ENCODE measurements at regions not wholly inside any gene's neighbourhood (a gene's known extent, or its start where the extent isn't known, plus 50 kb on each side); places are given as distances from the start of the nearest gene placed in this dataset.

DNA sequence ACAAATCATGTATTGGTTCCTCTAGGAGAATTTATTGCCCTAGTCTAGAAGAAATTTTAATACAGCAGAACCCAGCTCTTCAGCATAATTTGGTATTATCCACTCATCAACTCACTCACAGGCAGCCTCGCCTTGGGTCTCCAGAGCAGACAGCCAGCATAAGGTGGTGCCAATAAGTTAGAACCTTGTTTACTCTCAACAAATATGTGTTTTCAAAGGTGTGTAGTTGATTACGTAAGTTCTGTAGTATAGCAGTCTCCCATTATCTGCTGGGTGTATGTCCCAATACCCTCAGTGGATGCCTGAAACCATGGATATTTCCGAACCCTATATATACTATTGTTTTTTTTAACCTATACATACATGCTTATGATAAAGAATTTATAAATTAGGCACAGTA is 522.5 kb upstream of the LRRN3 start:
- DNase-seq (ENCODE audit: extremely low read depth in 1 of 11, low read depth in 9 of 11, low spot score in 4 of 11), result no peak

DNA sequence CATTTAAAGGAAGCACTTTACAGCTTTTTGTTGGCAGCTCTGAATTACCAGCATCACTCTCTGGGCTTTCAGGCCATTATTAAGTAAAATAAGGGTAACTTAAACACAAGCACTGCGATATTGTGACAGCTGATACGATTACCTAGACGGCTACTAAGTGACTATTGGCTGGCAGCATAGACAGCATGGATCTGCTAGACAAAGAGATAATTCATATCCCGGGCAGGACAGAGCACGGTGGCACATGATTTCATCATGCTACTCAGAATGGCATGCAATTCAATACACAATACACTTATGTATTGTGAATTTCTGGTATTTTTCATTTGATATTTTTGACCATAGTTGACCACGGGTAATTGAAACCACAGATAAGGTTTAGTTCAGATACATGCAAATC is 522.0 kb upstream of the LRRN3 start:
- no peak for DNase-seq (ENCODE audit: extremely low read depth in 1 of 11, low read depth in 9 of 11, low spot score in 4 of 11)

DNA sequence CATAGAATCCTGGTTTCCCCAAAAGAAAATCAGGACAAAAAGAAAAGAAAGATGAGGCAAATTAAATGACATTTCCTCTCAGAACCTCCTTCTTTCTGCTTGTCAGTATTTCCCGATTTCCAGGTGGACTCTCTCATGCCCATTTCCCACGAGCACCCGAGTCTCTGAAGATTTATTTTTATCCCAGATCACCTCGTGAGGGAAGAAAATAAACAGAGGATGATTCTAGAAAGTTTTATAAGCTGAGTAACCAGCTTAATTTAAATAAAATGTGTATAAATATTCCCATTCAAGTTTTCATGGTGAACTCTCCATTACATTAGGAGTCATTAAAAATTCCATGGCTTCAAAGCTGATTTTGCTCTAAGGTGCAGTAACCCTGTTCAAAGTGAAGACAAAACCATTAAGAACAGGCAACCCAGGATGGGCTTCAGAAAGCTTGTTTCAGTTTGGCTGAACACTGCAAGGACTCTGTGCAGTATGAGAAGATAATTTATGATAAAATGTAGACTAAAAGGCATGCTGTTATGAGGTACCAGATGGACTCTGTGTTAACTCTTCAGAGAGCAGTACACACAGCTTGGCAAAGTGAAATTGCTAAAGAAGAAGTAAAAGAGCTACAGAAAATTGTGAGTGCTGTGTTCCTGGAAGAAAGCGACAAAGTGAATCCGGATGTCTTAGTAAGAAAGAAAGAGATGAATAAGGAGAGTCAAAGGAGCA is 521.3 kb upstream of the LRRN3 start:
- DNase-seq (ENCODE audit: extremely low read depth in 1 of 11, low read depth in 9 of 11, low spot score in 4 of 11), result no peak

DNA sequence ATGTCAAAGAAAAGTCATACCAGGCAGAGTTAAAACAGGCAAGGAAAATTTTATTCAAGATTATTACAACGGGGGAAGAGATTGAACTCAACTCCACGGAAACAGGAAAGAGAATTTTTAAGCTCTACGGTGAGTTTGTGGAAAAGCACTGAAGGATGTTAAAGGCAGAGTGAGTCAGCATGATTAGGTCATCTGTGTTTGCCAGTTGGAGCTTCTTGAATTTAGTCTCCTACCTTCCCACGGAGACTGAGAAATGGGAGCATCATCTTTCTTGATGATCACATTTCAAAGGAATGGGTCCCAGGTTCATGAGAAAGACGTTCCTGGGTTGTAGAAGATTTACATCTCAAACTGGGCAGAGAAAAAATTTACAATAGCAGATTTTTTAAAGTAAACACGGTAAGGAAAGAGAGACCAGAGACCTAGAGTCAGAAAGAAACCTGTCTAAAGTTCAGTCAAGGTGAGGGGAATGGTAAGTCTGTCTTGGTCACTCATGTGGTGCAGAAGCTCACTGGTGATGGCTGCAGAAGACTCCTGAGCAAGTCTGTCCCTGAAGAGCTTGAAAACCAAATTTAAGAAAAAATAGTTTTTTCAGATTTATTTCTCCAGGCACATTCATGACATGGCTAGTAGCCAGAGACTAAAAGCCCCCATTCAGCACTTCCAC is 516.9 kb upstream of the LRRN3 start:
- no peak for DNase-seq (ENCODE audit: extremely low read depth in 1 of 11, low read depth in 9 of 11, low spot score in 4 of 11)

DNA sequence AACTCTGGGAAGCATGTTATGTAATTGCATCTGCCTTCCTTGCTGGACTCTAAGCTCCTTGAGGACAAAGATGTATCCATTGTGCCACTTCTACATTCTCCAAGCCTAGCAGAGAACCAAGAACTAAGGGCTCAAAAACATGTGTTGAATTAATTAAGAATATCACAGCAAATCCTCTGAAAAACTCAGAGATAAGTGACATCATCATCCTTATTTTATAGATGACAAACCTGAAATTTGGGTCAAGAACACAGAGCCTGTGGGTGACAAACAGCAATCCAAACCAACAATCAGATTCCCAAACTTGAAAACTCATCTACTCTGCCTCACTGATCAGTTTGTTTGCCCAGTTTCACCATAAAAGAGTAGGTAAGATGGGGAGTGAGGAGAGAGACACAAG is 503.6 kb upstream of the LRRN3 start:
- DNase-seq (ENCODE audit: extremely low read depth in 1 of 11, low read depth in 9 of 11, low spot score in 4 of 11), result no peak

DNA sequence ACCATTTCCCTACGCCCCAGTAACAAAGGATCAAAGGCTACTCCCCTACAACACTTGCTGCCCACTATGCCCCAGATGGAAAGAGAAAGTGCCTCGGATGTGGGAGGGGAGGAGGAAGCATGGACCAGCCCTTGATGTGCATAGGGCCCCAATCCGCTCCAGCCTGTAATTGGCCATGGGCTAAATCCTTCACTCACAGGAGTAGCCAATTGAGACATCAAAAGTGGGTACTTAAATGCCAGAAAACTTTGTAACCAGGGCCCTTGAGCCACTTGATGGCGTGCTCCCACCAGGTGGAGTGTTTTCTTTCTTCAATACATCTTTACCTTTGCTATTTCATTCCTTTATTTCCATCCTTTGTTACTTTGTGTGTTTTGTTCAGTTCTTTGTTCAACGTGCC is 500.5 kb upstream of the LRRN3 start:
- no peak for DNase-seq (ENCODE audit: extremely low read depth in 1 of 11, low read depth in 9 of 11, low spot score in 4 of 11)

DNA sequence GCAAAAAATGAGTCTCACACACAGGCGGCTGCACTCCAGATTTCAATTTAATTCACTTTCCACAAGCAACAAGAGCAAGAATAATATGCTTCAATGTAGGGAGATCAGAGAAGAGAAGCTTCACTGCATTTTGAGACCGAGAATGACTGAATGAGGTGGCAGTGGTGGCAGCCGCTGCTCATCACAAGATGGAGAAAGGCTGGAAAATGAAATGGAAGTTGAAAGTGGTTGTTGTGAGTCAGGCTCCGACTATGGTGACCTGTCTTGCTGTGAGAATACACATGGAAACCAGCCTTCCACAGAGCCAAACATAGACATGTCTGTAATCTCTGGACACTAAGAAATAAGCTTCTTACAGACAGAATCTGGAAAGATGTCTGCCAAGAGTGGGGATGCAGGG is 499.6 kb upstream of the LRRN3 start:
- DNase-seq (ENCODE audit: extremely low read depth in 1 of 11, low read depth in 9 of 11, low spot score in 4 of 11), result no peak

DNA sequence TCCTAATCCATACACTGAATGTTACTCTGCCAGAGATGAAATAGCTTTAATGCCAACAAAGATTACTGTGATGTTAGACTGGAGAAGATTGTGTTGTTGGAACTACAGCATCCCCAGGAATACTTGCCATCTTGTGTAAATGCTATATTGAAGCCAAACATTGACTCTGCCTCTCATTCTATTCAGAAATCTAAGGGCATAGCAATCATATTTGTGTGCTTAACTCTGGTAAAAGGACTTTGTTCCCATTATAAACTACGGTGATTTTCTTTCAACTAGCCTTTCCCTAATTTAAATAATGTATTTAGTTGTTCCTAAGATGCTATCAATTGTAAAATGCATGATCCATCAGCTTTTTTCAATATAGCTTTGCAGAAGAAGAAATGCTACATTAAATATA is 498.4 kb upstream of the LRRN3 start:
- no peak for DNase-seq (ENCODE audit: extremely low read depth in 1 of 11, low read depth in 9 of 11, low spot score in 4 of 11)

DNA sequence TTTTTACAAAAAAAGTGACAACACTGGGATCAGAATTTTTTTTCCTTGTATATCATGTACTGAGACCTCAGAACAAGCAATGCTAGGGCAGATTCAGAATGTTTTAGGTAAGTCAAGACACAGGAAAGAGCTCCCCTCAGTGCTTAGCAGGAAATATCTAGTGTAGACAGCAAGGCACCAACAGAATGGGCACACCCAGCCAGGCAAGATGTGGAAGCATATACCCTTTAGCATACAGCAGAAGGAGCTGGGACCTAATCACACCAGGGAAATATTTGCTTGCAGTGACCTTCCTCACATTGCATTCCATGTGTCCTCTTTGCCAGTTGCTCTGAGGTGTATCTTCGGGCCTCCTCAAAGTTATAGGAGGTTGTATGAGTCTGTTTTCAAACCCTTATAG is 497.6 kb upstream of the LRRN3 start:
- no peak for DNase-seq (ENCODE audit: extremely low read depth in 1 of 11, low read depth in 9 of 11, low spot score in 4 of 11)

DNA sequence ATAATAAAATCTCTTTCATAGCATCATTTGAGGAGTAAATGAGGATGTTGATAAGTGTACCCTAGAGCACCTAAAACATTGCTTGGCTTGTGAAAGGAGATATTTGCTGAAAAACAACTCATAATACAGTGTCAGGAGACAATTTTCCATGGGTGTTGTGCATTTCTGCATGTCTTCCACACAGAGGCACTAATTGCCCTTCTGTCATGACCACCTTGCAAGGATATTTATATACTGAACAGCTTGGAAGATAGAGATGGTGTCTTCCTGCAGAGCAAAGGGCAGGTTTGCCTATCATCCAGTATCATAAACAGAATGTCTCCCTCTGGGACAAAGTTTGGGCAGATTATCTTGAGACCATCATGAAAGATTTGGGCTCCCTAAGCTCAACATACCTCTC is 495.2 kb upstream of the LRRN3 start:
- DNase-seq (ENCODE audit: extremely low read depth in 1 of 11, low read depth in 9 of 11, low spot score in 4 of 11), result no peak

DNA sequence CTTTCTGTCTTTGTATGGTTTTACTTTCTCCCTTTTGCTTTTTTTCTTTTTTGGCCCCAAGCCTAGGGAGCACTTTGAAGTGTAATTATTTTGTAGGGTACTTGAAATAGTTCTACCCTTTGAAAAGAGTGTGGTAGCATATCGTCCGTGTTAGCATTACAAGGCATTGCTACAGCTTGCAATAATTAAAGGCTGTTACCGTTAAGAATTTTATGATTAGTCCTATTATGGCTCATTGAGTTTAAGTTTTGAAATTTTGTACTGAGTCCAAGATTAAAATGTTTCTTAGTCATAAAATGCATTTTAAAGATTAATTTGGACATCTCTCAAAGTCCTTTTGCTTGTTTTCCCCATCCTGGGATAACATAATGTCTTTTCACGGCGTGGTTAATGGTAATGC is 490.0 kb upstream of the LRRN3 start:
- DNase-seq (ENCODE audit: extremely low read depth in 1 of 11, low read depth in 9 of 11, low spot score in 4 of 11), result no peak

DNA sequence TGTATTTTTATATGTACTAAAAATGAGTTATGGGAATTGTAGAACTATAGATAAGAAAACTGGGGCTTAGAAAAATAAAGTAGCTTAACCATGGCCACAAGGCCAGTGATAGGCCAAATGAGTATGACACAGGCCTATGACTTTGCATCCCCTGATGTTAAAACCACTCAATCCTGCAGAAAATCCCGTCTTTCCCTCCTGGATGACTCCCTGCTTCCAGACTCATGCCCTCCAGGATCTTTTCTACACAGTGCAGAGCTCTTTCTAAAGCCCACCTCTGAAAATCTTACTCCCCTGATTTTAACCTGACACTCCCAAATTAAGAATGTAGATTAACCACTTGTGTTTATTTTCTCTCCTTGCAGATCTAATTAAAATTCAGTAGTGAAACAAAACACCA is 489.2 kb upstream of the LRRN3 start:
- no peak for DNase-seq (ENCODE audit: extremely low read depth in 1 of 11, low read depth in 9 of 11, low spot score in 4 of 11)

DNA sequence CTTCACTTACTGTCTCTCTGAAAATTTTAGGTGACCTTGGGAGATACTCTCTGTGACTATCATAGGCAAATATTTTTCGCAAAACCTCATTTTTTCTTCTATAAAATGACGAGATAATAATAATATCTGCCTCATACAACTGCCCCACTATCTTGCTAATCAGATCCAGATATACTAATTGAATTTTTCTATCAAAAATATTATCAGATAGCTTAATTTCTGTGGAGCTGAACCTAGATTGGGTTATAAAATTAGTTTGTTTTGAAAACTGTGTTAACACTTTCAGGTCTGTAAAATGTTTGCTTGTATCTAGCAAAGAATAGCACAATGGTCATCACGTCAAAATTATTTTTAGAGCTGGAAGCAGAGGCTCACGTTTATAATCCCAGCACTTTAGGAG is 486.7 kb upstream of the LRRN3 start:
- DNase-seq (ENCODE audit: extremely low read depth in 1 of 11, low read depth in 9 of 11, low spot score in 4 of 11), result no peak

DNA sequence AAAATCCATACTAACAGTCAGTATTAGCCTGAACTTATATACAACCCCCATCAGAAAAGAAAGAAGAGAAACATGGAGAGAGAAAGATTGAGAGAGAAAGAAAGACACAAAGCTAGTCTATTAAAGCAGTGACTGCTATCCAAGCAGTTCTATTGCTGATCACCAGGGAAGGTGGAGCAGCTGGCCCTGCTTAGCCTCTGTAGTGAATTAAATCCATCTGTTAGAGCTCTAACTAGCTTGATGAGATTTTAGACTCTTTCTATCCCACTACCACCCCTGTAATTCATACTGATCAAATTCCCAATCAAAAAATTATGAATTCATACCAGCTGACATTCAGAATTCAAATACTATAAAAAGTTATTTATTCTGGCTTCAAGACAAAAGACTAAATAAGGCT is 486.0 kb upstream of the LRRN3 start:
- no peak for DNase-seq (ENCODE audit: extremely low read depth in 1 of 11, low read depth in 9 of 11, low spot score in 4 of 11)

DNA sequence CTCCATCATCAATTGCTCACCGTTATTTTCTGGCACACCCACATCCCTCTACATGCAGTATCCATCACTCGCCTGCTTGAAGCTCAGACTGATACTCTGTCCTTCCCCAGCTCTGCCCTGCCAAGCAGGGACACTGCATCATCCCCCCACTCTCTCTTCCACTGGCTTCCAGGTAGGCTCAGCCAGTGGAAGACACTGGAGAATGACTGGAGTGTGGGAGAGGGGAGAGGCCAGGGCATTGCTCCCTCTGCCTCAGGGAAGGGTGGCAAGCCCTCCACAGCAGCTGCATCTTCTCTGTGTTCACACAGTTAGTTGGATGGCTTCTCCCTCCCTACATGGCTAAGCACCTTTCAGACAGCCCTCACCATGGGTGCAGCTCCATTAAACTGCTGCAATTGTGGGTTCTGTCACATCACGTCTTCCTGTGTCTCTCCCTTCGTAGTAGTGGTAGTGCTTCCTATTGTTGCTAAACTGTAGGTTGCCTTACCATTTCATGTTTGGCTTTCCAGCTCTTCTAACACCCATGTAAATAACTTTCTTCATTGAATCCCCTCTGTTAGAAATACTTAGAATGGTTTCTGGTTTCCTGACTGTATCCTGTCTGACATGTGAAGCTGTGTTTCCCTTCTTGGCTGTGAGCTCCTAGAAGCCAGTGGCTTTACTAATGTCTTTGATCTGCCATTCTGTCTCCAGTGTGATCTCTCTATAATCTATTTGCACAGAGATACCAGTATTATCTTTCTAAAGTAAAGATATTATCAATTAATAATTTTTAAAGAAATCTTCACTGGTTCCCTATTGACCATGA is 483.7 kb upstream of the LRRN3 start:
- no peak for DNase-seq (ENCODE audit: extremely low read depth in 1 of 11, low read depth in 9 of 11, low spot score in 4 of 11)

DNA sequence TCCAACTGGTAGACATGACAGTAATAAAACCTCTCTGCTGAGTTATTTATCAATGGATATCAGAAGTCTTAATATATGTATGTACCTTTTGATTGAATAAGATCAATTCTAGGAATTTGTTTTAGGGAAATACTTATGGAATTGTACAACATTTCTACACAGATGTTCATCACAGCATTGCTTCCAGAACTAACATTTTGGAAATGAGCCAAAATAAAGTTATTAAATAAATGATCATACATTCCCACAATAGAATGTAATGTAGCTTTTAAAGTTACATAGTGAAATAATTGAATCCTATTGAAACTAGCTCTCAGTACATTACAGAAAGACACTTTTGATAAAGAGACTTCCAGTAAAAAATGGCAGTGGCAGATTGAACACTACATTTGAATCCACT is 481.6 kb upstream of the LRRN3 start:
- no peak for DNase-seq (ENCODE audit: extremely low read depth in 1 of 11, low read depth in 9 of 11, low spot score in 4 of 11)

DNA sequence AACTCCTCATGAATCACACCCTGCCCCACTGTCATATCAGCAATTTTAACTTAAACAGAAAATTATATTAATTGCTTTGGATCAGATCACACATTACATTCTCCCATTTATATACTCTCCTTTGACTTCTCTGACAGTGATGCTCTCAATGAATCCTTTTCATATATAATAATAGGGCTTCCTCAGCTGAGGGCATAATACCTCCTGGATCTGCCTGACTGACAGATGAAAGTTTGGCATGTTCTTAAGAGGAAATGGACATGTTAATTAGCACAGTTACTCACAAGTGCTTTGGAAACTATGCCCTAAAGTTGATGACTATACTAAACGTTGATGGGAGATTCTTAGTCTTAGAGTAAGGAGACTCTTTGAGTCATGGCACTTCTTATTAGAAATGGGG is 478.2 kb upstream of the LRRN3 start:
- no peak for DNase-seq (ENCODE audit: extremely low read depth in 1 of 11, low read depth in 9 of 11, low spot score in 4 of 11)
